Activated CD4-positive, alpha-beta T cell treated with anti-CD3 and anti-CD28 coated beads for 36 hours (primary cell): ENCODE measurements at regions not wholly inside any gene's neighbourhood (a gene's known extent, or its start where the extent isn't known, plus 50 kb on each side); places are given as distances from the start of the nearest gene placed in this dataset.
A peak's percentile ranks its signal among the peaks of the same experiment; 100 is the strongest.

Source experiments
- ATAC-seq: fragments of 200-7000 bp; cut with Tn5 transposase; one replicate; pipeline ENCODE4 v1.10.0; 2021; ENCODE audit warnings: mild to moderate bottlenecking, moderate library complexity
- CTCF ChIA-PET: fragments of 350-600 bp; sonication (Branson Sonifier 250); formaldehyde crosslinking; loops from one replicate; lab custom pipeline; 2021; ENCODE audit warnings: antibody characterized with exemption; lab: Charles Lee
- POLR2A ChIA-PET: fragments of 350-600 bp; sonication (Branson Sonifier 250); formaldehyde crosslinking; loops from one replicate; lab custom pipeline; 2021; ENCODE audit warnings: antibody characterized with exemption, inconsistent platforms; lab: Charles Lee
- DNase-seq: peaks from one replicate; pipeline ENCODE4 v3.0.0-alpha.2; 2020
- H3K27ac Mint-ChIP-seq: one replicate; pipeline ENCODE4 v1.8.0; 2021; ENCODE audit warnings: mixed read lengths
- H3K27me3 Mint-ChIP-seq: one replicate; pipeline ENCODE4 v1.8.0; 2021; ENCODE audit warnings: mixed read lengths
- H3K36me3 Mint-ChIP-seq: one replicate; pipeline ENCODE4 v1.8.0; 2021; ENCODE audit warnings: low read depth, mixed read lengths
- H3K4me1 Mint-ChIP-seq: one replicate; pipeline ENCODE4 v1.8.0; 2021; ENCODE audit warnings: mixed read lengths
- H3K4me3 Mint-ChIP-seq: one replicate; pipeline ENCODE4 v1.8.0; 2021; ENCODE audit warnings: mild to moderate bottlenecking, moderate library complexity, mixed read lengths
- H3K9me3 Mint-ChIP-seq: one replicate; pipeline ENCODE4 v1.8.0; 2021; ENCODE audit warnings: low read depth, mixed read lengths
- intact Hi-C, 2 experiments: fragments of 100-400 bp; cut with DNase I in 1 of 2; cut with micrococcal nuclease in 1 of 2; formaldehyde crosslinking; loops; one replicate each; pipeline versions ENCODE4 v1.14.2 to v1.15.1; 2022 to 2024; cut with DNase I, micrococcal nuclease

DNA sequence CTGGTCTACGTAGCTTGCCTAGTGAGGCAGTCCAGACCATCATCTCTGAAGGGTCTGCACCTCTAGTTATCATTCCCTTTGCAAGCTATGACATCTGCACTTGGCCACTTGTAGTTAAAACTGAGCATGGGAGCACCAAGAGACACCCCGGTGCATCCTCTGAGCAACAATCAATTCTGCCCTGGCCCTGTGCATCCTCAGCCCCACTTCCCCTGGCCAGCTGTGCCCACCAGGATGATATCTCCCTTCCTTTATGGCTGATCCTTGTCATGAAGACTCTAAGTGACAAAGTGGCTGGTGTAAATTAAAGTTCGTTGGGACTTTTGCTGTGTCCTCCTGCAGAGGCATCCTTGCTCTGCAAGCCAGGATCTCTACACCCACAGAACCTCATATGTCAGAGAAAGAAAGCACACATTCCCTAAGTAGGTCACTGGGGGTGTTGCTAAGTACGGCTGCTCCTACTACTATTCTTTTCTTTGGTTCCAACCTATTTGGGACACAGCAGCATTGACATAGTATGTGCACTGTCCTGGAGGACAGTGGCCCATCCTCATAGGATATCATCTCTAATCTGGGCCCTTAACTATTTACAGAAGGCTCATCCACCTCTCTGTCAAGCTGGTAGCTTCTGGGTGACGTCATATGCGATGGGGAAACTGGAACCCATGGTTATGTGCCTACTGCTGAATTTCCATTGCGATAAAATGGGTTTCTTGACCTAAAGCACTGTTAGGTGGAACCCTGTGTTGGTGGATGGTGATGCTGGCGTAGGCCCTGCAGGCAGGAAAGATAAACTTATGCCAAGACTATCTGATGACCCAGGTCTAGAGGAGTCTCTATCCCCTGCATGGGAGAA is 384.3 kb upstream of the ID2 start:
- peaks cover 37% of the 10 kb centered on the region for H3K4me1 Mint-ChIP-seq
- intact Hi-C loops, result no loop called here
- ATAC-seq (no peak), DNase-seq (no peak)
- POLR2A ChIA-PET, result no interaction called here
- CTCF ChIA-PET, result interaction anchor here (2.0 kb wide), 1 partner anchor 11 kb away, joined by 5 read pairs; no protein-coding TSS in a partner anchor
- H3K36me3 Mint-ChIP-seq, result no peaks in the 10 kb centered on the region
- peaks cover 5% of the 10 kb centered on the region for H3K27me3 Mint-ChIP-seq
- H3K27ac Mint-ChIP-seq, result no peak overlapping the region
- H3K9me3 Mint-ChIP-seq, result peaks cover 6% of the 10 kb centered on the region
- H3K4me3 Mint-ChIP-seq, result no peak overlapping the region

DNA sequence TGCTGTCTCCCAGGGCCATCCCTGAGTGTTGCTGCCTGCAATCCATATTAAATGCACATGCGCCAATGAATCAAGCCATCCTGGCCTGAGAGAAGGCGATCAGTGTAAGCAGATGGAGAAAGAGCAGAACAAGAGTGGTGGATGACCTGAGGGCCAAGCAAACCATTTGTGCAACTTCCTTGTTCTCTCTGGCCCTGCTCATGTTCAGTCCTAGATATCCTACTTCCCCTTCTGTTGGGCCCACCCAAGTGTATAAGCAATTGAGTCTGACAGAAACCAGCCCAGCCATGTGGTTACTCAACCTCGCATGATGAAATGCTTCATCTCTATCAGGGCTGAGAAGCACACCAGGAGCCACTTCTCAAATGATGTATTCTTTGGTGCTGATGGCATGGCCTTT is 383.1 kb upstream of the ID2 start:
- no peaks in the 10 kb centered on the region for H3K36me3 Mint-ChIP-seq
- peaks cover 49% of the 10 kb centered on the region for H3K4me1 Mint-ChIP-seq
- POLR2A ChIA-PET, result no interaction called here
- CTCF ChIA-PET, result no interaction called here
- H3K9me3 Mint-ChIP-seq, result peaks cover 6% of the 10 kb centered on the region
- no peak overlapping the region for H3K27ac Mint-ChIP-seq
- no peak for DNase-seq
- ATAC-seq, result no peak
- no peak overlapping the region for H3K4me3 Mint-ChIP-seq
- peaks cover 5% of the 10 kb centered on the region for H3K27me3 Mint-ChIP-seq
- intact Hi-C loops, result no loop called here

DNA sequence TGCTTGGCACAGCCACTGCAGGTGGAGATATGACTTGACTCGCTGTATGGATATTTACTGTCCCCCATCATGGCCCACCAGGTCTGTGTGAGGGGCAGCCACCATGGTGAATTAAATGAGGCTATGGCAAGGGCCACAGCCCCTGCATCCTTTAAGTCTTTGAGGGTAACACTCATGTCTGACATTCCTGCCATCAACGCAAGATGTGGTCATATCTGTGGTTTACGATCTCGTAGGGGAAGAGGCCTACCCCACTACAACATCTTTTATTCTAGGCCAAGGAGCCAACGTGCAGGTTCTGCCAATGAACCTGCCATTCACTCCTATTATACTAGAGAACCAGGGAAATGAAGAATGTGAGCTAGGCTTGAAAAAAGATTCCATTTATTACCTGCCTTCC is 381.6 kb upstream of the ID2 start:
- POLR2A ChIA-PET, result no interaction called here
- ATAC-seq, result no peak
- H3K27me3 Mint-ChIP-seq, result peaks cover 5% of the 10 kb centered on the region
- no peak for DNase-seq
- CTCF ChIA-PET, result interaction anchor here (1.3 kb wide), 1 partner anchor 10 kb away, joined by 3 read pairs; no protein-coding TSS in a partner anchor
- H3K36me3 Mint-ChIP-seq, result no peaks in the 10 kb centered on the region
- no peak overlapping the region for H3K27ac Mint-ChIP-seq
- H3K4me1 Mint-ChIP-seq, result peaks cover 55% of the 10 kb centered on the region
- intact Hi-C loops, result loop anchor here (5.0 to 10.0 kb wide), 3 partner anchors 247 to 865 kb away; partner anchors contain the start of gene ID2 (in 1 of the 2)
- H3K4me3 Mint-ChIP-seq, result no peak overlapping the region
- H3K9me3 Mint-ChIP-seq, result peaks cover 6% of the 10 kb centered on the region

DNA sequence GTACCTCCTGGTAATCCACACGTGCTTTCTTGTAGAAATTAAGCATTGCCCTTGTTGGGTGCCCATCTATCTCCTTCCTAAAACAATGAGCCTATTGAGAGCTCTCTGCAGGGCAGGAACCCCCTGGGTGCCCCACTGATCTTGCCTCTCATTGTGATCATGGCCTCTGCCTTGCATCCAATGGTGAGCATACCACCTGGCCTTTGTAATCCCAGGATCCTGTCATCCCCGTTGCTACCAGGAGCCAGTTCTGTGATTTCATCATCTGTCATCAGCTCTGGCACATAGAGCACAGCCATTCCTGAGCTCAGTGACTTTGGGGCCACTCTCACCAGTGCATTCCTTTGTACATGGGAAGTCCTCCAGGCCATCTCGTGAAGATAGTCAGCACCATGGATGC is 381.0 kb upstream of the ID2 start:
- DNase-seq, result no peak
- peaks cover 5% of the 10 kb centered on the region for H3K27me3 Mint-ChIP-seq
- H3K4me1 Mint-ChIP-seq, result peaks cover 51% of the 10 kb centered on the region
- no peak overlapping the region for H3K4me3 Mint-ChIP-seq
- no peak for ATAC-seq
- H3K36me3 Mint-ChIP-seq, result no peaks in the 10 kb centered on the region
- ChIA-PET CTCF (interaction anchor here (0.6 to 1.3 kb wide), 2 partner anchors 9 to 168 kb away, joined by 3 to 4 read pairs; no protein-coding TSS in a partner anchor), POLR2A (no interaction called here)
- no peak overlapping the region for H3K27ac Mint-ChIP-seq
- intact Hi-C loops, result loop anchor here (5.0 to 10.0 kb wide), 3 partner anchors 246 to 866 kb away; partner anchors contain the start of gene ID2 (in 1 of the 2)
- H3K9me3 Mint-ChIP-seq, result peaks cover 6% of the 10 kb centered on the region

DNA sequence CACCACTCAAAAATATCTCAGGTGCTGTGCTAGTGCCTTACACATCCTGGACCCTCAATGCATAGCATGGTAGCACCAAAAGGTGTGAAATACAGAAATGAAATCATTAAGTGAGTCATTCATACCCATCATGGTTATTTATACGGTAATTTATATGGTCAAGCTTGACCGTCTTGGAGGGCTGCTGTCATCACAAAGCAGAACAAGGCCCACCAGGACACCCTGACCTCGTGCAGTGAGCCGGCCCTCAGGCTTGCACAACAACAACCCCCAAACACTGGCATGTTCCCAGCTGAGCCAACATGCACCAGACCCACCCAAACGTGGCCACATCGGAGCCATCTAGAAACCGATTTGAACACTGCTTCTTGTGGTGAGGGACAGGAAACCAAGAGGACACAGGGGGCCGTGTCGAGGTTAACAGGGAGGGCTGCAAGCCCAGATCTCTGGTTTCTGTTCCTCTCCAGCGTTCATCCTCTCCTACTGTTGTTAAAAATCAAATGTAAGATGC is 378.5 kb upstream of the ID2 start:
- ChIA-PET CTCF (interaction anchor here (0.6 kb wide), 2 partner anchors 212 to 501 kb away, joined by 3 read pairs; no protein-coding TSS in a partner anchor), POLR2A (interaction anchor here (0.7 kb wide), 1 partner anchor 133 kb away, joined by 5 read pairs; no protein-coding TSS in a partner anchor)
- Mint-ChIP-seq H3K36me3 (no peaks in the 10 kb centered on the region), H3K4me3 (no peak overlapping the region), H3K27ac (peak overlapping the region; percentile 63), H3K9me3 (peaks cover 6% of the 10 kb centered on the region), H3K4me1 (peaks cover 51% of the 10 kb centered on the region), H3K27me3 (peaks cover 5% of the 10 kb centered on the region)
- peak; percentile 7 for ATAC-seq
- intact Hi-C loops, result loop anchor here (5.0 to 10.0 kb wide), 3 partner anchors 244 to 869 kb away; partner anchors contain the start of gene ID2 (in 1 of the 2)
- peak; percentile 53 for DNase-seq

- Mint-ChIP-seq H3K4me3 (no peak overlapping the region), H3K4me1 (peaks cover 56% of the 10 kb centered on the region), H3K27ac (no peak overlapping the region), H3K36me3 (no peaks in the 10 kb centered on the region), H3K9me3 (peaks cover 6% of the 10 kb centered on the region), H3K27me3 (peaks cover 5% of the 10 kb centered on the region)
- DNase-seq, result no peak
- intact Hi-C loops, result loop anchor here (2.0 to 10.0 kb wide), 4 partner anchors 242 to 870 kb away; partner anchors contain the start of gene ID2 (in 1 of the 2)
- ChIA-PET POLR2A (no interaction called here), CTCF (interaction anchor here (0.6 kb wide), 1 partner anchor 975 kb away, joined by 3 read pairs; no protein-coding TSS in a partner anchor)
- ATAC-seq, result no peak
Measured at GRCh38 chr2:8304821-8305766, 376.8 kb upstream of the ID2 start.

DNA sequence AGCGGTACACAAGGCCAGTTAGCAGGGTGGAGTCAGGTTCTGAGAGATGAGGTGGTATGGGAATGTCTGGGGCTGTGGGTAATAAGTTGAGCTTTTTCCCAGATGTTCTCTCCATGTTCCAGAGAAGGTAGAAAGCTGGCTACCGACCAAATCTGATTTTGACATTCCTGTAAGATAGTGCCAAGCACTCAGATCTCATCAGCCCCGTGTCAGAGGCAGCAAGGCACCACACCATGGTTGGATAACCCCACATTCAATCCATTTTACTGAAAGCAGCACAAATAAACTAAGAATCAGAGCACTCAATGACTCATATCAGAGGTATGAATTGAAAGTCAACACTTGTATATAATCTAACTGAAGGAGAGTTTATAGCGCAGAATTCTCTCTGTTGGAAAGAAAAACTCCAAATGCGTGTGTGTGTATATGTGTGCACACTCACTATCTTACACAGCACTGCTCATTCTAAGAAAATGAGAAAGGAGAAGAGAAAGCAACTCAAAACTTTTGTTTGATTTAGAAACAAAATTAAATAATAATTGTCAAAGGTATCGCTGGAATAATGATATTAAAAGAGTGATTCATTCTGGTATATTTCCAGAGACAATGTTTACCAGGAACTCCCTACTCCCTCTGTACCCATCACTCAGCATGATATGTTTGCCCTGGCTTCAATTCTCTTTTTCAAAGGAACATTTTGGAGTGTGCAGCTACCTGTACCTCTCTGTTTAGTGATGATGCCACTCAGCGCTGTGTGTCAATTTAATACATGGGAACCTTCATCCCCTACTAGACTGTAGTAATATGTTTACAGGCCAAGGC is 375.1 kb upstream of the ID2 start:
- ChIA-PET POLR2A (interaction anchor here (1.0 kb wide), 1 partner anchor 181 kb away, joined by 3 read pairs; no protein-coding TSS in a partner anchor), CTCF (interaction anchor here (0.6 kb wide), 2 partner anchors 11 to 59 kb away, joined by 3 to 4 read pairs; no protein-coding TSS in a partner anchor)
- DNase-seq, result peak; percentile 37
- Mint-ChIP-seq H3K4me1 (peaks cover 54% of the 10 kb centered on the region), H3K4me3 (no peak overlapping the region), H3K36me3 (no peaks in the 10 kb centered on the region), H3K9me3 (peaks cover 2% of the 10 kb centered on the region), H3K27ac (no peak overlapping the region), H3K27me3 (no peaks in the 10 kb centered on the region)
- intact Hi-C loops, result loop anchor here (10.0 kb wide), 2 partner anchors 378 to 872 kb away; partner anchors contain the start of gene ID2 (in 1 of the 2)
- peak; percentile 63 for ATAC-seq

DNA sequence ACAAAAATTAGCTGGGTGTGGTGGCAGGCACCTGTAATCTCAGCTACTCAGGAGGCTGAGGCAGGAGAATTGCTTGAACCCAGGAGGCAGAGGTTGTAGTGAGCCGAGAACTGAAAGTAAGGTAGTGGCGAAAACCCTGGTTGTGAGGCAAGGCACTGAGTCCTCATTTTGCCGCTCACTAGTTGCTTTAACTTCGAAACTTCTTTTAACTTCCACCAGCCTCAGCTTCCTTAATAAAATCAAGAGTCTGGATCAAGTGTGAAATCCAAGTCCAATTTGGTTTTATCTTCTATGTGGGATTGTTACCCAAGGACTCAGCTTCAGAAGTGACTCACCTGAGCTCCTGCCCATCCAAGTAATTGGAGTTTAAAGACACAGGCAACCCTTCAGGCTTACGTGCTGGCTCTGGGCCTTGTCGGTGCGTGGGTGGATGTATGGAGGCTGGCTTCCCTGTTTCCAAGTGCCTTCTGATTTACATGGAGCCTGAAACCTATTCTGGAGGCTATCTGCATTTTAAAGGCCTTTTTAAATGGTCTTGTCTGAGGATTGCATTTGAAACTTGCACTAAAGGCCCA is 374.2 kb upstream of the ID2 start:
- DNase-seq, result no peak
- intact Hi-C loops, result loop anchor here (10.0 kb wide), 2 partner anchors 377 to 873 kb away; partner anchors contain the start of gene ID2 (in 1 of the 2)
- Mint-ChIP-seq H3K4me3 (no peak overlapping the region), H3K36me3 (no peaks in the 10 kb centered on the region), H3K27me3 (no peaks in the 10 kb centered on the region), H3K4me1 (peaks cover 54% of the 10 kb centered on the region), H3K9me3 (no peaks in the 10 kb centered on the region), H3K27ac (no peak overlapping the region)
- CTCF ChIA-PET, result interaction anchor here (0.6 kb wide), 1 partner anchor 58 kb away, joined by 3 read pairs; no protein-coding TSS in a partner anchor
- POLR2A ChIA-PET, result no interaction called here
- ATAC-seq, result no peak

DNA sequence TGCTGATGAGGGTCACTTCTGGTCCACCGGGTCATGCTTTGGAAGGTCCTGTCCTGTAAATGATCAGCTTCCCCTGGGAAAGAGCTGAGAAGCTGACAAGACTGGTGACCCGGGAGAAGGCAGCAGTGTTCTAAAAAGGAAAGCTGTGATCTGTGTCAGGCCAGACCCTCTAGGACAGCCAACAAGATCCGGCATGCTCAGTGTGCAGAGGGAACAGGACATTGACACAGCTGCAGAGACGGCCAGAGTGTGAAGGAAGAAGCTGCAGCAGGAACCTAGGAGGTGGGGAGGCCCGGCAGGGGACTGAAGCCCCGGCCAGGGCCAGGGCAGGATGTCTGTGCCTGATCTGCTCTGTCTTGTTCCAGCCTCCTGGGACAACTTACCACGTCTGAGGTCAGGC is 372.7 kb upstream of the ID2 start:
- DNase-seq (no peak), ATAC-seq (no peak)
- POLR2A ChIA-PET, result no interaction called here
- H3K4me1 Mint-ChIP-seq, result peaks cover 49% of the 10 kb centered on the region
- no peak overlapping the region for H3K27ac Mint-ChIP-seq
- H3K4me3 Mint-ChIP-seq, result no peak overlapping the region
- CTCF ChIA-PET, result interaction anchor here (0.6 to 1.2 kb wide), 2 partner anchors 24 to 99 kb away, joined by 3 read pairs; no protein-coding TSS in a partner anchor
- no peaks in the 10 kb centered on the region for H3K9me3 Mint-ChIP-seq
- no peaks in the 10 kb centered on the region for H3K36me3 Mint-ChIP-seq
- no peaks in the 10 kb centered on the region for H3K27me3 Mint-ChIP-seq
- intact Hi-C loops, result loop anchor here (10.0 kb wide), 2 partner anchors 376 to 874 kb away; partner anchors contain the start of gene ID2 (in 1 of the 2)
